ENCODE measurements at regions not wholly inside any gene's neighbourhood (a gene's known extent, or its start where the extent isn't known, plus 50 kb on each side); places are given as distances from the start of the nearest gene placed in this dataset.

- WGBS = 51% methylated on average over 4 of the region's 4 CpGs
- TF ChIP-seq HNF4A (conservative IDR thresholded peaks at IDR 0.05) (no peak), GABPA (IDR thresholded peaks at IDR 0.05 in 1 of 2, conservative IDR thresholded peaks at IDR 0.05 in 1 of 2) (no peak), ZBTB33 (IDR thresholded peaks at IDR 0.05) (no peak), NR2F2 (IDR thresholded peaks at IDR 0.05) (no peak), FOXA2 (IDR thresholded peaks at IDR 0.05) (no peak), EGR1 (IDR thresholded peaks at IDR 0.05; ENCODE audit: low read depth in 2 of 2) (no peak), RXRA (IDR thresholded peaks at IDR 0.05) (no peak), HNF4G (IDR thresholded peaks at IDR 0.05) (no peak)
- Histone ChIP-seq H3K9me3 (ENCODE audit: control insufficient read depth in 4 of 4, low read length in 3 of 4) (no peaks in the 10 kb centered on the region), H3K4me3 (ENCODE audit: low read depth in 1 of 3, low read length in 3 of 3) (no peak overlapping the region), H3K4me1 (ENCODE audit: control insufficient read depth in 4 of 4, insufficient read depth in 4 of 4, low read length in 3 of 4) (no peaks in the 10 kb centered on the region), H3K27me3 (ENCODE audit: control insufficient read depth in 4 of 4, insufficient read depth in 4 of 4, low read length in 3 of 4) (peaks cover 0 to 5% (median 0%) of the 10 kb centered on the region in 4 donors), H3K27ac (ENCODE audit: low read depth in 1 of 2, low read length in 2 of 2) (no peak overlapping the region), H3K36me3 (ENCODE audit: control insufficient read depth in 4 of 4, insufficient read depth in 3 of 4, low read depth in 1 of 4, low read length in 3 of 4) (no peaks in the 10 kb centered on the region), H3K9ac (ENCODE audit: low read depth in 1 of 2, low read length in 2 of 2) (no peak overlapping the region)
- DNase-seq (ENCODE audit: low spot score) = no peak
These were observed 156.4 kb upstream of the PPP2R3A start for GRCh38 chr3:135809021-135809634.

GRCh38 chr3:135811651-135812050, 153.9 kb upstream of the PPP2R3A start:
- TF ChIP-seq JUND (IDR thresholded peaks at IDR 0.05) (no peak), RAD21 (IDR thresholded peaks at IDR 0.05) (no peak), GABPA (IDR thresholded peaks at IDR 0.05 in 1 of 2, conservative IDR thresholded peaks at IDR 0.05 in 1 of 2) (no peak), EGR1 (IDR thresholded peaks at IDR 0.05; ENCODE audit: low read depth in 2 of 2) (no peak), ATF3 (IDR thresholded peaks at IDR 0.05) (no peak), CTCF (IDR thresholded peaks at IDR 0.05; ENCODE audit: low read depth, low read length, missing input control) (no peak), SP1 (IDR thresholded peaks at IDR 0.05) (no peak), HNF4G (IDR thresholded peaks at IDR 0.05) (no peak), YY1 (IDR thresholded peaks at IDR 0.05) (no peak), ZBTB33 (IDR thresholded peaks at IDR 0.05) (no peak), MAX (IDR thresholded peaks at IDR 0.05) (no peak), FOXA2 (IDR thresholded peaks at IDR 0.05) (no peak), TAF1 (conservative IDR thresholded peaks at IDR 0.05) (no peak), FOXA1 (IDR thresholded peaks at IDR 0.05) (no peak), HNF4A (conservative IDR thresholded peaks at IDR 0.05) (no peak), NR2F2 (IDR thresholded peaks at IDR 0.05) (no peak), RXRA (IDR thresholded peaks at IDR 0.05) (no peak)
- Histone ChIP-seq H3K9ac (ENCODE audit: low read depth in 1 of 2, low read length in 2 of 2) (no peak overlapping the region), H3K27me3 (ENCODE audit: control insufficient read depth in 4 of 4, insufficient read depth in 4 of 4, low read length in 3 of 4) (peaks cover 0 to 5% (median 0%) of the 10 kb centered on the region in 4 donors), H3K9me3 (ENCODE audit: control insufficient read depth in 4 of 4, low read length in 3 of 4) (no peaks in the 10 kb centered on the region), H3K36me3 (ENCODE audit: control insufficient read depth in 4 of 4, insufficient read depth in 3 of 4, low read depth in 1 of 4, low read length in 3 of 4) (no peaks in the 10 kb centered on the region), H3K27ac (ENCODE audit: low read depth in 1 of 2, low read length in 2 of 2) (no peak overlapping the region), H3K4me1 (ENCODE audit: control insufficient read depth in 4 of 4, insufficient read depth in 4 of 4, low read length in 3 of 4) (no peaks in the 10 kb centered on the region), H3K4me3 (ENCODE audit: low read depth in 1 of 3, low read length in 3 of 3) (no peak overlapping the region)
- 81% methylated on average over 8 of the region's 8 CpGs for WGBS
- DNase-seq (ENCODE audit: low spot score) = no peak

Measured in liver (tissue), 8 donors.